HCT116 (cell line): ENCODE measurements at regions not wholly inside any gene's neighbourhood (a gene's known extent, or its start where the extent isn't known, plus 50 kb on each side); places are given as distances from the start of the nearest gene placed in this dataset.

Source experiments
- ATAC-seq: fragments of 200-7000 bp; cut with Tn5 transposase; 2 replicates; pipeline ENCODE4 v1.9.1; 2020; ENCODE audit warnings: mild to moderate bottlenecking, moderate library complexity
- BruUV-seq: library from RNA; stranded (reverse); fragments of 400-500 nt; replicated peaks from 2 replicates; lab custom pipeline; 2021; lab: Mats Ljungman, UMichigan
- CTCF ChIA-PET: fragments of 300-600 bp; sonication (Branson Sonifier 250); formaldehyde crosslinking; loops from one replicate; lab custom pipeline; 2021; ENCODE audit warnings: antibody characterized with exemption; lab: Charles Lee
- POLR2A ChIA-PET: fragments of 300-600, 350-600 bp; sonication (Branson Sonifier 250); formaldehyde crosslinking; loops from one replicate; lab custom pipeline; 2021; ENCODE audit warnings: antibody characterized with exemption; lab: Charles Lee
- RAD21 ChIA-PET, 2 experiments: fragments of 300-600 bp; sonication (Branson Sonifier 250); formaldehyde crosslinking; loops; one replicate each; lab custom pipeline; 2023; ENCODE audit warnings: low total read pairs in 2 of 2; ENCODE audit not compliant: uncharacterized antibody in 2 of 2, unreplicated experiment in 2 of 2, low non-redundant PET in 1 of 2; lab: Charles Lee
- DNase-seq: peaks from one replicate; pipeline ENCODE4 v3.0.0-alpha.2; 2010; ENCODE audit warnings: low read depth, low spot score
- H2AFZ ChIP-seq: fragments of 200-600 bp; shearing (Covaris generic), sonication (generic); 2 replicates; pipeline ENCODE4 v1.6.1; 2017; ENCODE audit warnings: low read depth, mixed run types, mixed read lengths, antibody characterized with exemption, low read length; ENCODE audit not compliant: poor library complexity, severe bottlenecking
- H3K27ac ChIP-seq: 2 replicates; pipeline ENCODE4 v1.5.1; 2012; ENCODE audit warnings: low read depth, low read length
- H3K27me3 ChIP-seq: fragments of 200-600 bp; sonication (generic); 2 replicates; pipeline ENCODE4 v1.6.1; 2016; ENCODE audit warnings: mixed run types, low read length, mixed read lengths; ENCODE audit not compliant: insufficient read depth
- H3K36me3 ChIP-seq, 2 experiments: fragments of 200-500 bp in 1 of 2; fragments of 200-600 bp in 1 of 2; sonication (Bioruptor generic) in 1 of 2; sonication (generic) in 1 of 2; 2 replicates each; pipeline versions ENCODE4 v1.5.1 to v1.6.1; 2014 to 2016; ENCODE audit warnings: low read length in 2 of 2, inconsistent platforms in 1 of 2, mixed read lengths in 1 of 2, mixed run types in 1 of 2; ENCODE audit not compliant: insufficient read depth in 2 of 2, control insufficient read depth in 1 of 2
- H3K4me1 ChIP-seq, 2 experiments: fragments of 200-600 bp in 1 of 2; sonication (generic) in 1 of 2; 2 replicates each; pipeline versions ENCODE4 v1.5.1 to v1.6.1; 2012 to 2017; ENCODE audit warnings: low read length in 2 of 2, inconsistent platforms in 1 of 2, mild to moderate bottlenecking in 1 of 2, mixed read lengths in 1 of 2, mixed run types in 1 of 2, moderate library complexity in 1 of 2; ENCODE audit not compliant: insufficient read depth in 2 of 2, control insufficient read depth in 1 of 2
- H3K4me2 ChIP-seq: fragments of 200-600 bp; sonication (generic); 2 replicates; pipeline ENCODE4 v1.6.1; 2017; ENCODE audit warnings: mixed run types, low read length, mixed read lengths
- H3K4me3 ChIP-seq, 2 experiments: fragments of 200-600 bp in 1 of 2; sonication (generic) in 1 of 2; replicated peaks in 1 of 2; 2 replicates each; pipeline ENCODE4 v1.5.1; 2011 to 2016; ENCODE audit warnings: low read length in 2 of 2, control low read depth in 1 of 2, low read depth in 1 of 2, mild to moderate bottlenecking in 1 of 2, mixed read lengths in 1 of 2, mixed run types in 1 of 2
- H3K79me2 ChIP-seq: fragments of 200-600 bp; sonication (generic); 2 replicates; pipeline ENCODE4 v1.6.1; 2017; ENCODE audit warnings: mild to moderate bottlenecking, mixed run types, low read length, moderate library complexity, mixed read lengths; ENCODE audit not compliant: insufficient read depth
- H3K9ac ChIP-seq: fragments of 200-600 bp; sonication (generic); 2 replicates; pipeline ENCODE4 v1.6.1; 2016; ENCODE audit warnings: low read length, mixed read lengths
- H3K9me2 ChIP-seq: fragments of 200-600 bp; sonication (generic), shearing (Covaris generic); 2 replicates; pipeline ENCODE4 v1.6.1; 2017; ENCODE audit warnings: mixed run types, mild to moderate bottlenecking, moderate library complexity; ENCODE audit not compliant: insufficient read depth
- H3K9me3 ChIP-seq, 2 experiments: fragments of 200-500 bp in 1 of 2; fragments of 200-600 bp in 1 of 2; sonication (Bioruptor generic) in 1 of 2; sonication (generic) in 1 of 2; 2 replicates each; pipeline ENCODE4 v1.6.1; 2014 to 2017; ENCODE audit warnings: low read length in 2 of 2, mixed read lengths in 2 of 2, inconsistent platforms in 1 of 2, low read depth in 1 of 2, mild to moderate bottlenecking in 1 of 2, mixed run types in 1 of 2, moderate library complexity in 1 of 2; ENCODE audit not compliant: control insufficient read depth in 1 of 2, insufficient read depth in 1 of 2
- H4K20me1 ChIP-seq: fragments of 200-600 bp; sonication (generic), shearing (Covaris generic); 2 replicates; pipeline ENCODE4 v1.6.1; 2017; ENCODE audit warnings: mixed run types, mild to moderate bottlenecking, moderate library complexity; ENCODE audit not compliant: insufficient read depth
- ATF3 ChIP-seq: IDR thresholded peaks from 2 replicates; pipeline ENCODE4 v1.6.1; 2012
- CBX3 ChIP-seq: IDR thresholded peaks from 2 replicates; pipeline ENCODE4 v1.6.1; 2012; ENCODE audit warnings: low read depth
- CEBPB ChIP-seq: IDR thresholded peaks from 2 replicates; pipeline ENCODE4 v1.6.1; 2012; ENCODE audit warnings: low read depth
- JUND ChIP-seq: IDR thresholded peaks from 2 replicates; pipeline ENCODE4 v1.6.1; 2012
- POLR2A ChIP-seq: IDR thresholded peaks from 2 replicates; pipeline ENCODE4 v1.7.0; 2011; ENCODE audit warnings: borderline replicate concordance; ENCODE audit not compliant: insufficient read depth, insufficient read length; ENCODE audit errors: extremely low read depth
- POLR2AphosphoS5 ChIP-seq: IDR thresholded peaks from 2 replicates; pipeline ENCODE4 v1.6.1; 2011; ENCODE audit warnings: mild to moderate bottlenecking, low read depth, low read length, moderate library complexity
- RAD21 ChIP-seq: IDR thresholded peaks from 2 replicates; pipeline ENCODE4 v1.6.1; 2012; ENCODE audit warnings: low read depth, mild to moderate bottlenecking
- REST ChIP-seq: IDR thresholded peaks from 2 replicates; pipeline ENCODE4 v1.6.1; 2012; ENCODE audit warnings: low read depth
- SP1 ChIP-seq: IDR thresholded peaks from 2 replicates; pipeline ENCODE4 v1.6.1; 2012; ENCODE audit warnings: low read depth
- SRF ChIP-seq: IDR thresholded peaks from 2 replicates; pipeline ENCODE4 v1.6.1; 2012; ENCODE audit warnings: low read depth
- YY1 ChIP-seq: IDR thresholded peaks from 2 replicates; pipeline ENCODE4 v1.6.1; 2011; ENCODE audit warnings: low read length, low read depth, moderate library complexity, mild to moderate bottlenecking; ENCODE audit not compliant: insufficient replicate concordance; ENCODE audit errors: extremely low read depth
- ZBTB33 ChIP-seq: IDR thresholded peaks from 2 replicates; pipeline ENCODE4 v1.6.1; 2011; ENCODE audit warnings: mild to moderate bottlenecking, low read length, moderate library complexity; ENCODE audit not compliant: insufficient replicate concordance; ENCODE audit errors: extremely low read depth
- ZFX ChIP-seq: fragments of 450-650 bp; IDR thresholded peaks from 2 replicates; pipeline ENCODE4 v1.6.1; 2017
- ZNF274 ChIP-seq: fragments of 200-500 bp; sonication (Bioruptor generic); IDR thresholded peaks from 2 replicates; pipeline ENCODE4 v1.6.1; 2014; ENCODE audit warnings: mild to moderate bottlenecking, low read depth, low read length, inconsistent platforms
- intact Hi-C: fragments of 100-400 bp; cut with micrococcal nuclease; formaldehyde crosslinking; loops from 2 replicates; pipeline ENCODE4 v1.10.0; 2022

GRCh38 chr15:97501291-97501690 lies 459.2 kb upstream of the ARRDC4 start:
- Histone ChIP-seq H3K4me1 (no peaks in the 10 kb centered on the region), H3K27ac (no peak overlapping the region), H3K4me3 (no peak overlapping the region), H3K27me3 (no peaks in the 10 kb centered on the region), H3K36me3 (no peaks in the 10 kb centered on the region), H3K9ac (no peak overlapping the region), H3K9me3 (peaks cover 0 to 6% of the 10 kb centered on the region in 2 experiments; a peak in 2 of 4 replicates)
- BruUV-seq: no TSS peak
- intact Hi-C loops: no loop called here
- ChIA-PET POLR2A (no interaction called here), RAD21 (no interaction called here)
- TF ChIP-seq ZBTB33: no peak
- TF ChIP-seq RAD21: no peak
- no peak for TF ChIP-seq SRF
- TF ChIP-seq SP1: no peak
- no peak for TF ChIP-seq REST
- TF ChIP-seq ZNF274: no peak
- TF ChIP-seq ZFX: no peak
- TF ChIP-seq CEBPB: no peak
- no peak for TF ChIP-seq POLR2A
- no peak for TF ChIP-seq POLR2AphosphoS5
- TF ChIP-seq JUND: no peak
- TF ChIP-seq ATF3: no peak
- TF ChIP-seq CBX3: no peak
- TF ChIP-seq YY1: no peak
- TF ChIP-seq, all 23 proteins: peak for 0
- no peak overlapping the region for H2AFZ ChIP-seq
- no peak overlapping the region for H3K4me2 ChIP-seq
- no peaks in the 10 kb centered on the region for H3K79me2 ChIP-seq
- DNase-seq (no peak), ATAC-seq (no peak)
- no peaks in the 10 kb centered on the region for H3K9me2 ChIP-seq
- CTCF ChIA-PET: no interaction called here
- no peaks in the 10 kb centered on the region for H4K20me1 ChIP-seq
